GM19239 (cell line): ENCODE measurements at regions not wholly inside any gene's neighbourhood (a gene's known extent, or its start where the extent isn't known, plus 50 kb on each side); places are given as distances from the start of the nearest gene placed in this dataset.
"Not testable (repeated sequence)": the region's sequence is repeated elsewhere in the genome, so short reads cannot be mapped to it uniquely, and the experiment has no call there.

Experiments
- DNase-seq: peaks from one replicate; pipeline ENCODE4 v3.0.0; 2011; ENCODE audit warnings: low spot score; ENCODE audit not compliant: insufficient read length
- FAIRE-seq: peaks from 2 replicates; lab custom pipeline; 2011; peaks lifted over from hg19 to GRCh38; lab: Jason Lieb, UNC

- DNase-seq = no peak
- no peak for FAIRE-seq
Measured at GRCh38 chr3:31092748-31093589, 198.5 kb upstream of the GADL1 start.

- DNase-seq (no peak), FAIRE-seq (no peak)
Measured at GRCh38 chr3:31093606-31094005, 199.1 kb upstream of the GADL1 start.

GRCh38 chr3:31094048-31094447, 199.6 kb upstream of the GADL1 start:
- no peak for DNase-seq
- FAIRE-seq = no peak

GRCh38 chr3:31095255-31095654, 200.8 kb upstream of the GADL1 start:
- FAIRE-seq = no peak
- no peak for DNase-seq

- peak; percentile 35 for FAIRE-seq
- no peak for DNase-seq
Measured at GRCh38 chr3:31096661-31097395, 202.4 kb upstream of the GADL1 start.

GRCh38 chr3:31100519-31100918, 206.1 kb upstream of the GADL1 start:
- no peak for DNase-seq
- no peak for FAIRE-seq

GRCh38 chr3:31101285-31101684, 206.8 kb upstream of the GADL1 start:
- FAIRE-seq, DNase-seq: not testable (repeated sequence)

GRCh38 chr3:31102196-31102879, 207.9 kb upstream of the GADL1 start:
- FAIRE-seq (no peak), DNase-seq (no peak)

GRCh38 chr3:31103181-31103580, 208.7 kb upstream of the GADL1 start:
- no peak for DNase-seq
- FAIRE-seq = no peak

- FAIRE-seq = no peak
- DNase-seq = no peak
Measured at GRCh38 chr3:31103623-31104180, 209.2 kb upstream of the GADL1 start.

GRCh38 chr3:31105011-31105410, 210.6 kb upstream of the GADL1 start:
- FAIRE-seq = no peak
- DNase-seq = no peak

GRCh38 chr3:31105438-31106077, 211.1 kb upstream of the GADL1 start:
- FAIRE-seq = no peak
- DNase-seq = no peak

GRCh38 chr3:31106204-31106603, 211.7 kb upstream of the GADL1 start:
- FAIRE-seq = peak; percentile 28
- DNase-seq = no peak

- no peak for DNase-seq
- FAIRE-seq = no peak
Measured at GRCh38 chr3:31106912-31107311, 212.5 kb upstream of the GADL1 start.

- FAIRE-seq = no peak
- no peak for DNase-seq
Measured at GRCh38 chr3:31114929-31115283, 220.4 kb upstream of the GADL1 start.

GRCh38 chr3:31115531-31115930, 221.1 kb upstream of the GADL1 start:
- DNase-seq, FAIRE-seq: not testable (repeated sequence)

- DNase-seq = no peak
- no peak for FAIRE-seq
Measured at GRCh38 chr3:31116651-31117050, 222.2 kb upstream of the GADL1 start.

- FAIRE-seq (no peak), DNase-seq (no peak)
Measured at GRCh38 chr3:31117854-31118253, 223.4 kb upstream of the GADL1 start.

GRCh38 chr3:31124373-31124772, 229.9 kb upstream of the GADL1 start:
- FAIRE-seq (no peak), DNase-seq (no peak)

GRCh38 chr3:31125413-31126020, 231.1 kb upstream of the GADL1 start:
- FAIRE-seq (no peak), DNase-seq (no peak)
